Ascending aorta (tissue), 2 donors: ENCODE measurements at regions not wholly inside any gene's neighbourhood (a gene's known extent, or its start where the extent isn't known, plus 50 kb on each side); places are given as distances from the start of the nearest gene placed in this dataset.
"Not testable (repeated sequence)": the region's sequence is repeated elsewhere in the genome, so short reads cannot be mapped to it uniquely, and the experiment has no call there.

Source experiments
- DNase-seq, 2 donors: peaks; one replicate each; pipeline ENCODE4 v3.0.0-alpha.2; 2019; ENCODE audit warnings: low spot score in 2 of 2
- H3K27ac ChIP-seq, 2 donors: fragments of 200-600 bp; sonication (generic); one replicate each; pipeline ENCODE4 v1.5.1; 2016 to 2017; ENCODE audit warnings: mild to moderate bottlenecking in 1 of 2
- H3K27me3 ChIP-seq: fragments of 200-600 bp; sonication (generic); one replicate; pipeline ENCODE4 v1.5.1; 2017
- H3K36me3 ChIP-seq, 2 donors: fragments of 200-600 bp; sonication (generic); one replicate each; pipeline ENCODE4 v1.5.1; 2016
- H3K4me1 ChIP-seq, 2 donors: fragments of 200-600 bp; sonication (generic); one replicate each; pipeline ENCODE4 v1.5.1; 2016 to 2017; ENCODE audit warnings: mild to moderate bottlenecking in 1 of 2
- H3K4me3 ChIP-seq, 2 donors: fragments of 200-600 bp; sonication (generic); one replicate each; pipeline ENCODE4 v1.5.1; 2016 to 2017; ENCODE audit warnings: mild to moderate bottlenecking in 1 of 2
- H3K9me3 ChIP-seq, 2 donors: fragments of 200-600 bp; sonication (generic); one replicate each; pipeline ENCODE4 v1.5.1; 2016
- CTCF ChIP-seq, 3 experiments: fragments of 200-600 bp in 2 of 3; fragments of 450-650 bp in 1 of 3; sonication (generic) in 2 of 3; IDR thresholded peaks; one replicate each; pipeline ENCODE4 v1.5.1; 2016 to 2019; ENCODE audit warnings: antibody characterized with exemption in 3 of 3, mild to moderate bottlenecking in 1 of 3, moderate library complexity in 1 of 3
- intact Hi-C: fragments of 100-400 bp; cut with DNase I; formaldehyde crosslinking; loops from one replicate; pipeline ENCODE4 v1.15.1; 2023

GRCh38 chr3:137325934-137326333 is 368.2 kb downstream of the IL20RB start:
- DNase-seq = no peak
- intact Hi-C loops = no loop called here
- Histone ChIP-seq H3K36me3 (no peaks in the 10 kb centered on the region), H3K9me3 (peaks cover 0 to 2% of the 10 kb centered on the region in 2 donors), H3K4me3 (no peak overlapping the region), H3K27me3 (no peaks in the 10 kb centered on the region), H3K4me1 (no peaks in the 10 kb centered on the region), H3K27ac (no peak overlapping the region)
- TF ChIP-seq CTCF (IDR thresholded peaks at IDR 0.05) = no peak

- Histone ChIP-seq H3K36me3 (no peaks in the 10 kb centered on the region), H3K4me1 (no peaks in the 10 kb centered on the region), H3K4me3 (no peak overlapping the region), H3K9me3 (no peaks in the 10 kb centered on the region), H3K27ac (no peak overlapping the region), H3K27me3 (no peaks in the 10 kb centered on the region)
- no peak for DNase-seq
- no peak for TF ChIP-seq CTCF (IDR thresholded peaks at IDR 0.05)
- intact Hi-C loops = no loop called here
Observed at GRCh38 chr3:137329594-137329993, 371.8 kb downstream of the IL20RB start.

GRCh38 chr3:137330246-137330645 is 372.5 kb downstream of the IL20RB start:
- Histone ChIP-seq H3K4me3 (no peak overlapping the region), H3K9me3 (no peaks in the 10 kb centered on the region), H3K36me3 (no peaks in the 10 kb centered on the region), H3K27ac (no peak overlapping the region), H3K27me3 (no peaks in the 10 kb centered on the region), H3K4me1 (no peaks in the 10 kb centered on the region)
- TF ChIP-seq CTCF (IDR thresholded peaks at IDR 0.05) = no peak
- intact Hi-C loops = no loop called here
- no peak for DNase-seq

- Histone ChIP-seq H3K4me3 (no peak overlapping the region), H3K4me1 (no peaks in the 10 kb centered on the region), H3K36me3 (no peaks in the 10 kb centered on the region), H3K9me3 (no peaks in the 10 kb centered on the region), H3K27ac (no peak overlapping the region), H3K27me3 (no peaks in the 10 kb centered on the region)
- no peak for DNase-seq
- no peak for TF ChIP-seq CTCF (IDR thresholded peaks at IDR 0.05)
- intact Hi-C loops = no loop called here
Observed at GRCh38 chr3:137332297-137332696, 374.5 kb downstream of the IL20RB start.

GRCh38 chr3:137335478-137335877 is 377.7 kb downstream of the IL20RB start:
- Histone ChIP-seq H3K9me3 (no peaks in the 10 kb centered on the region), H3K27me3 (no peaks in the 10 kb centered on the region), H3K4me3 (no peak overlapping the region), H3K36me3 (no peaks in the 10 kb centered on the region), H3K27ac (no peak overlapping the region), H3K4me1 (no peaks in the 10 kb centered on the region)
- no peak for TF ChIP-seq CTCF (IDR thresholded peaks at IDR 0.05)
- intact Hi-C loops = no loop called here
- DNase-seq = no peak

- intact Hi-C loops, DNase-seq, H3K4me3 ChIP-seq, H3K36me3 ChIP-seq, H3K4me1 ChIP-seq, H3K27ac ChIP-seq, H3K9me3 ChIP-seq, H3K27me3 ChIP-seq: not testable (repeated sequence)
Observed at GRCh38 chr3:137338400-137338799, 380.6 kb downstream of the IL20RB start.
